SK-N-SH (cell line): ENCODE measurements at regions not wholly inside any gene's neighbourhood (a gene's known extent, or its start where the extent isn't known, plus 50 kb on each side); places are given as distances from the start of the nearest gene placed in this dataset.

Experiments used
- CTCF ChIA-PET: fragments of 300-600, 350-600 bp; formaldehyde crosslinking; extraction: SDS; loops from one replicate; lab custom pipeline; 2021; lab: Yijun Ruan, JAX
- POLR2A ChIA-PET: fragments of 350-600 bp; sonication (Branson Sonifier 250); formaldehyde crosslinking; extraction: SDS; loops from one replicate; lab custom pipeline; 2020; ENCODE audit warnings: antibody characterized with exemption, inconsistent platforms; lab: Yijun Ruan, JAX
- DNase-seq: peaks from one replicate; pipeline ENCODE4 v3.0.0; 2012
- H2AFZ ChIP-seq: fragments of 200-600 bp; sonication (generic); 2 replicates; pipeline ENCODE4 v1.8.1; 2016; ENCODE audit warnings: antibody characterized with exemption, mild to moderate bottlenecking, low read depth
- H3F3A ChIP-seq: fragments of 200-600 bp; sonication (generic); replicated peaks from 2 replicates; pipeline ENCODE3; 2016; ENCODE audit warnings: antibody characterized with exemption, mild to moderate bottlenecking; ENCODE audit not compliant: insufficient read depth
- H3K27ac ChIP-seq, 2 experiments: fragments of 200-500 bp in 1 of 2; fragments of 200-600 bp in 1 of 2; sonication (Bioruptor generic) in 1 of 2; sonication (generic), shearing (Covaris generic) in 1 of 2; 2 replicates each; pipeline versions ENCODE4 v1.5.1 to v1.6.1; 2014 to 2016; ENCODE audit warnings: low read depth in 2 of 2, inconsistent platforms in 1 of 2, low read length in 1 of 2, mild to moderate bottlenecking in 1 of 2, mixed read lengths in 1 of 2
- H3K27me3 ChIP-seq: fragments of 200-600 bp; sonication (generic), shearing (Covaris generic); 2 replicates; pipeline ENCODE4 v1.6.1; 2016; ENCODE audit warnings: mixed run types; ENCODE audit not compliant: insufficient read depth
- H3K36me3 ChIP-seq, 2 experiments: fragments of 200-500 bp in 1 of 2; fragments of 200-600 bp in 1 of 2; sonication (Bioruptor generic) in 1 of 2; sonication (generic) in 1 of 2; replicated peaks in 1 of 2; 2 replicates each; pipeline versions ENCODE3 to v1.5.1; 2014 to 2016; ENCODE audit warnings: low read length in 1 of 2, mild to moderate bottlenecking in 1 of 2; ENCODE audit not compliant: insufficient read depth in 2 of 2, control insufficient read depth in 1 of 2
- H3K4me1 ChIP-seq, 2 experiments: fragments of 200-500 bp in 1 of 2; fragments of 200-600 bp in 1 of 2; sonication (Bioruptor generic) in 1 of 2; sonication (generic), shearing (Covaris generic) in 1 of 2; 2 replicates each; pipeline versions ENCODE4 v1.5.1 to v1.6.1; 2014 to 2016; ENCODE audit warnings: low read depth in 1 of 2, low read length in 1 of 2, mixed run types in 1 of 2; ENCODE audit not compliant: insufficient read depth in 2 of 2, control insufficient read depth in 1 of 2
- H3K4me2 ChIP-seq: fragments of 200-600 bp; sonication (generic), shearing (Covaris generic); 2 replicates; pipeline ENCODE4 v1.6.1; 2017; ENCODE audit warnings: mixed run types
- H3K4me3 ChIP-seq, 2 experiments: fragments of 200-500 bp in 1 of 2; fragments of 200-600 bp in 1 of 2; sonication (Bioruptor generic) in 1 of 2; sonication (generic), shearing (Covaris generic) in 1 of 2; 2 replicates each; pipeline versions ENCODE4 v1.5.1 to v1.8.1; 2014 to 2016; ENCODE audit warnings: low read depth in 2 of 2, inconsistent platforms in 1 of 2, low read length in 1 of 2, mild to moderate bottlenecking in 1 of 2, mixed read lengths in 1 of 2, moderate library complexity in 1 of 2
- H3K79me2 ChIP-seq: fragments of 200-600 bp; sonication (generic); 2 replicates; pipeline ENCODE4 v1.8.1; 2017; ENCODE audit warnings: mild to moderate bottlenecking; ENCODE audit not compliant: insufficient read depth
- H3K9ac ChIP-seq: fragments of 200-600 bp; sonication (generic); 2 replicates; pipeline ENCODE4 v1.6.1; 2017; ENCODE audit warnings: mixed run types
- H3K9me2 ChIP-seq: fragments of 200-600 bp; sonication (generic); 2 replicates; pipeline ENCODE4 v1.6.1; 2017; ENCODE audit warnings: mixed run types
- H3K9me3 ChIP-seq: fragments of 200-600 bp; sonication (generic); 2 replicates; pipeline ENCODE4 v1.6.1; 2017; ENCODE audit warnings: mixed run types, mild to moderate bottlenecking, moderate library complexity
- H4K20me1 ChIP-seq: fragments of 200-600 bp; sonication (generic); 2 replicates; pipeline ENCODE4 v1.6.1; 2017; ENCODE audit warnings: mild to moderate bottlenecking, mixed run types; ENCODE audit not compliant: insufficient read depth
- EP300 ChIP-seq, 2 experiments: IDR thresholded peaks; 2 replicates each; pipeline versions ENCODE4 v1.4.0 to v1.6.1; 2012; ENCODE audit warnings: borderline replicate concordance in 1 of 2, low read depth in 1 of 2, low read length in 1 of 2
- FOXJ3 ChIP-seq: sonication (generic); formaldehyde crosslinking; IDR thresholded peaks from 2 replicates; pipeline ENCODE4 v1.5.1; 2020; ENCODE audit warnings: mild to moderate bottlenecking, missing genetic modification reagents
- MAX ChIP-seq: IDR thresholded peaks from 2 replicates; pipeline ENCODE4 v1.4.0; 2012; ENCODE audit warnings: low read depth
- RFX5 ChIP-seq: IDR thresholded peaks from 2 replicates; pipeline ENCODE4 v1.6.1; 2012; ENCODE audit warnings: mild to moderate bottlenecking, improper control_type of control experiment, low read length
- YY1 ChIP-seq: IDR thresholded peaks from 2 replicates; pipeline ENCODE4 v1.4.0; 2012; ENCODE audit warnings: low read depth, mild to moderate bottlenecking
- ZBTB33 ChIP-seq: IDR thresholded peaks from 2 replicates; pipeline ENCODE4 v1.4.0; 2012; ENCODE audit warnings: low read depth, borderline replicate concordance
- WGBS: methylation state at CpG from one replicate; pipeline ENCODE4 v1.1.6; 2017; ENCODE audit warnings: low lambda C conversion rate; 5-methylcytosine and 5-hydroxymethylcytosine counted together
- TF ChIP-seq, protein P1 (sequence below): IDR thresholded peaks from 2 replicates; pipeline ENCODE4 v1.6.1; 2012; ENCODE audit warnings: mild to moderate bottlenecking, low read depth, low read length, moderate library complexity

DNA sequence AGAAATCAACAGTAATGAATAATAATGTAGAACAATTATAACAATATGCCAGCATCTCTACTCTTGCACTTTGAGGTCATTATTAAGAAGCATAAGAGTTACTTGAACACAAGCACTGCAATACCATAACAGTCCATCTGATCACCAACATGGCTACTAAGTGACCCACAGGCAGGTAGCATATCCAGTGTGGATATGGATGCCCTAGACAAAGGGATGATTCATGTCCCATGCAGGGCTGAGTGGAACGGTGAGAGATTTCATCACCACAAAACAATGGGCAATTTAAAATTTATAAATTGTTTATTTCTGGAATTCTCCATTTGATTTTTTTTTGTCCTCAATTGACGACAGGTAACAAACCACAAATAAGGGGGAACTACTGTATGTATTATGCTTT lies 107.7 kb upstream of the TSC22D2 start:
- Histone ChIP-seq H3K9me3 (no peaks in the 10 kb centered on the region), H3K79me2 (no peaks in the 10 kb centered on the region), H2AFZ (no peak overlapping the region), H3K9ac (no peak overlapping the region), H4K20me1 (no peaks in the 10 kb centered on the region), H3K4me1 (no peaks in the 10 kb centered on the region), H3K4me2 (no peak overlapping the region), H3F3A (no peaks in the 10 kb centered on the region), H3K27ac (no peak overlapping the region), H3K36me3 (no peaks in the 10 kb centered on the region), H3K9me2 (no peaks in the 10 kb centered on the region), H3K27me3 (no peaks in the 10 kb centered on the region), H3K4me3 (no peak overlapping the region)
- no peak for DNase-seq
- ChIA-PET CTCF (interaction anchor here (1.2 kb wide), 1 partner anchor 14 kb away, joined by 3 read pairs; no protein-coding TSS in a partner anchor), POLR2A (no interaction called here)
- TF ChIP-seq YY1 (no peak), EP300 (IDR thresholded peaks at IDR 0.05; ENCODE audit: borderline replicate concordance in 1 of 2, low read depth in 1 of 2, low read length in 1 of 2) (no peak), ZBTB33 (no peak)
- TF ChIP-seq, protein P1, sequence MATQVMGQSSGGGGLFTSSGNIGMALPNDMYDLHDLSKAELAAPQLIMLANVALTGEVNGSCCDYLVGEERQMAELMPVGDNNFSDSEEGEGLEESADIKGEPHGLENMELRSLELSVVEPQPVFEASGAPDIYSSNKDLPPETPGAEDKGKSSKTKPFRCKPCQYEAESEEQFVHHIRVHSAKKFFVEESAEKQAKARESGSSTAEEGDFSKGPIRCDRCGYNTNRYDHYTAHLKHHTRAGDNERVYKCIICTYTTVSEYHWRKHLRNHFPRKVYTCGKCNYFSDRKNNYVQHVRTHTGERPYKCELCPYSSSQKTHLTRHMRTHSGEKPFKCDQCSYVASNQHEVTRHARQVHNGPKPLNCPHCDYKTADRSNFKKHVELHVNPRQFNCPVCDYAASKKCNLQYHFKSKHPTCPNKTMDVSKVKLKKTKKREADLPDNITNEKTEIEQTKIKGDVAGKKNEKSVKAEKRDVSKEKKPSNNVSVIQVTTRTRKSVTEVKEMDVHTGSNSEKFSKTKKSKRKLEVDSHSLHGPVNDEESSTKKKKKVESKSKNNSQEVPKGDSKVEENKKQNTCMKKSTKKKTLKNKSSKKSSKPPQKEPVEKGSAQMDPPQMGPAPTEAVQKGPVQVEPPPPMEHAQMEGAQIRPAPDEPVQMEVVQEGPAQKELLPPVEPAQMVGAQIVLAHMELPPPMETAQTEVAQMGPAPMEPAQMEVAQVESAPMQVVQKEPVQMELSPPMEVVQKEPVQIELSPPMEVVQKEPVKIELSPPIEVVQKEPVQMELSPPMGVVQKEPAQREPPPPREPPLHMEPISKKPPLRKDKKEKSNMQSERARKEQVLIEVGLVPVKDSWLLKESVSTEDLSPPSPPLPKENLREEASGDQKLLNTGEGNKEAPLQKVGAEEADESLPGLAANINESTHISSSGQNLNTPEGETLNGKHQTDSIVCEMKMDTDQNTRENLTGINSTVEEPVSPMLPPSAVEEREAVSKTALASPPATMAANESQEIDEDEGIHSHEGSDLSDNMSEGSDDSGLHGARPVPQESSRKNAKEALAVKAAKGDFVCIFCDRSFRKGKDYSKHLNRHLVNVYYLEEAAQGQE: no peak
- 72% methylated on average over 2 of the region's 2 CpGs for WGBS

- Histone ChIP-seq H2AFZ (no peak overlapping the region), H3K4me2 (no peak overlapping the region), H3K27me3 (no peaks in the 10 kb centered on the region), H3K27ac (no peak overlapping the region), H3K79me2 (no peaks in the 10 kb centered on the region), H3K9me2 (no peaks in the 10 kb centered on the region), H3F3A (no peaks in the 10 kb centered on the region), H3K36me3 (no peaks in the 10 kb centered on the region), H3K9me3 (no peaks in the 10 kb centered on the region), H3K4me3 (no peak overlapping the region), H4K20me1 (no peaks in the 10 kb centered on the region), H3K9ac (no peak overlapping the region), H3K4me1 (no peaks in the 10 kb centered on the region)
- TF ChIP-seq MAX: no peak
- no peak for TF ChIP-seq RFX5
- TF ChIP-seq FOXJ3: no peak
- POLR2A ChIA-PET: no interaction called here
- no peak for DNase-seq
- WGBS: 64% methylated on average over 2 of the region's 2 CpGs
- CTCF ChIA-PET: interaction anchor here (0.6 to 1.4 kb wide), 3 partner anchors 10 to 920 kb away, joined by 3 to 4 read pairs (median 3); no protein-coding TSS in a partner anchor
Measured at GRCh38 chr3:150299201-150299600, 108.9 kb upstream of the TSC22D2 start.
